K562 (cell line): ENCODE measurements at regions not wholly inside any gene's neighbourhood (a gene's known extent, or its start where the extent isn't known, plus 50 kb on each side); places are given as distances from the start of the nearest gene placed in this dataset.

Experiments
- ATAC-seq: fragments of 200-7000 bp; cut with Tn5 transposase; 3 replicates; pipeline ENCODE4 v1.9.1; 2020; ENCODE audit warnings: moderate library complexity
- BruUV-seq: library from RNA; stranded (reverse); fragments of 400-500 nt; replicated peaks from 2 replicates; lab custom pipeline; 2021; lab: Mats Ljungman, UMichigan
- CTCF ChIA-PET: fragments of 300-600 bp; formaldehyde crosslinking; extraction: SDS; loops from one replicate; lab custom pipeline; 2021; ENCODE audit warnings: low intra/inter-chr PET ratio; lab: Yijun Ruan, JAX
- POLR2A ChIA-PET: fragments of 300-600, 350-650 bp; sonication (Branson Sonifier 250); formaldehyde crosslinking; extraction: SDS; loops from one replicate; lab custom pipeline; 2021; ENCODE audit warnings: antibody characterized with exemption, inconsistent platforms; lab: Yijun Ruan, JAX
- DNase-seq, 4 experiments: peaks; one replicate each; pipeline versions ENCODE4 v3.0.0 to v3.0.0-alpha.2; 2011 to 2018; ENCODE audit warnings: low spot score in 3 of 4, mixed read lengths in 3 of 4; ENCODE audit errors: extremely low read depth in 1 of 4
- FAIRE-seq: peaks from 2 replicates; lab custom pipeline; 2011; peaks lifted over from hg19 to GRCh38; lab: Jason Lieb, UNC
- H2AFZ ChIP-seq: 2 replicates; pipeline ENCODE4 v1.6.0; 2011; ENCODE audit warnings: low read depth, low read length, control low read depth, inconsistent platforms
- H3K27ac ChIP-seq: fragments of 200-600 bp; 3 replicates; pipeline ENCODE4 v1.8.0; 2011; ENCODE audit warnings: low read depth, mild to moderate bottlenecking, control low read depth, inconsistent platforms, low read length, moderate library complexity, mixed read lengths; ENCODE audit errors: extremely low read depth
- H3K27me3 ChIP-seq, 2 experiments: fragments of 300-600 bp in 1 of 2; 2 replicates in 1 of 2; 3 replicates in 1 of 2; pipeline versions ENCODE4 v1.6.0 to v1.8.0; 2011; ENCODE audit warnings: inconsistent platforms in 2 of 2, low read length in 2 of 2, mild to moderate bottlenecking in 1 of 2, mixed read lengths in 1 of 2, moderate library complexity in 1 of 2; ENCODE audit not compliant: control insufficient read depth in 2 of 2, insufficient read depth in 2 of 2
- H3K36me3 ChIP-seq: fragments of 300-600 bp; 3 replicates; pipeline ENCODE4 v1.8.0; 2011; ENCODE audit warnings: mild to moderate bottlenecking, low read length, inconsistent platforms; ENCODE audit not compliant: control insufficient read depth, insufficient read depth
- H3K4me1 ChIP-seq, 2 experiments: fragments of 200-600 bp in 1 of 2; replicated peaks in 1 of 2; 2 replicates in 1 of 2; 3 replicates in 1 of 2; pipeline versions ENCODE4 v1.5.1 to v1.8.0; 2011; ENCODE audit warnings: inconsistent platforms in 2 of 2, low read length in 2 of 2, mild to moderate bottlenecking in 1 of 2, mixed read lengths in 1 of 2, moderate library complexity in 1 of 2; ENCODE audit not compliant: control insufficient read depth in 2 of 2, insufficient read depth in 2 of 2
- H3K4me2 ChIP-seq: 2 replicates; pipeline ENCODE4 v1.6.1; 2011; ENCODE audit warnings: low read length, control low read depth, inconsistent platforms, mixed read lengths; ENCODE audit not compliant: insufficient read depth
- H3K4me3 ChIP-seq: fragments of 200-600 bp; sonication (generic), shearing (Covaris generic); 2 replicates; pipeline ENCODE4 v1.5.1; 2016; ENCODE audit warnings: control low read depth, inconsistent platforms
- H3K79me2 ChIP-seq: fragments of 200-600 bp; 3 replicates; pipeline ENCODE4 v1.8.0; 2011; ENCODE audit warnings: low read length, inconsistent platforms; ENCODE audit not compliant: control insufficient read depth, insufficient read depth
- H3K9ac ChIP-seq, 2 experiments: 2 replicates each; pipeline versions ENCODE4 v1.6.0 to v1.6.1; 2011; ENCODE audit warnings: low read depth in 2 of 2, low read length in 2 of 2, control low read depth in 1 of 2, inconsistent platforms in 1 of 2, mild to moderate bottlenecking in 1 of 2, mixed read lengths in 1 of 2; ENCODE audit not compliant: insufficient read depth in 1 of 2
- H3K9me1 ChIP-seq: one replicate; pipeline ENCODE4 v1.6.0; 2011; ENCODE audit warnings: inconsistent platforms, mild to moderate bottlenecking, low read length, moderate library complexity; ENCODE audit not compliant: control insufficient read depth, insufficient read depth
- H3K9me3 ChIP-seq: replicated peaks from 2 replicates; pipeline ENCODE4 v1.5.1; 2011; ENCODE audit warnings: low read depth, low read length, inconsistent platforms; ENCODE audit not compliant: control insufficient read depth, insufficient read depth
- H4K20me1 ChIP-seq: replicated peaks from 2 replicates; pipeline ENCODE4 v1.6.1; 2011; ENCODE audit warnings: low read length, inconsistent platforms, mixed read lengths; ENCODE audit not compliant: control insufficient read depth, insufficient read depth
- C11orf30 ChIP-seq: fragments of 450-650 bp; IDR thresholded peaks from 2 replicates; pipeline ENCODE4 v1.6.1; 2016; ENCODE audit warnings: low read depth, mild to moderate bottlenecking
- CEBPB ChIP-seq: fragments of 450-650 bp; IDR thresholded peaks from 2 replicates; pipeline ENCODE4 v1.6.1; 2016; ENCODE audit warnings: missing genetic modification characterization, missing compliant biosample characterization
- CEBPG ChIP-seq, 3 experiments: fragments of 200-800 bp in 1 of 3; sonication (Bioruptor generic) in 1 of 3; sonication (generic) in 1 of 3; formaldehyde crosslinking in 1 of 3; IDR thresholded peaks in 2 of 3; conservative IDR thresholded peaks in 1 of 3; 2 replicates each; pipeline versions ENCODE4 v1.6.1 to v1.8.0; 2016 to 2022; ENCODE audit warnings: missing compliant biosample characterization in 2 of 3, missing genetic modification characterization in 2 of 3, mild to moderate bottlenecking in 1 of 3, missing genetic modification reagents in 1 of 3
- RB1 ChIP-seq: fragments of 450-650 bp; IDR thresholded peaks from 2 replicates; pipeline ENCODE4 v1.6.1; 2017; ENCODE audit warnings: low read depth, mild to moderate bottlenecking
- SAFB ChIP-seq: fragments of 200-400 bp; formaldehyde crosslinking; IDR thresholded peaks from 2 replicates; pipeline ENCODE4 v1.6.1; 2017; ENCODE audit warnings: low read depth, low read length, borderline replicate concordance
- TAL1 ChIP-seq: fragments of 450-650 bp; IDR thresholded peaks from 2 replicates; pipeline ENCODE4 v1.6.1; 2016; ENCODE audit warnings: mild to moderate bottlenecking
- TARDBP ChIP-seq: fragments of 450-650 bp; IDR thresholded peaks from 2 replicates; pipeline ENCODE4 v1.6.1; 2016
- U2AF1 ChIP-seq: fragments of 200-400 bp; formaldehyde crosslinking; optimal IDR thresholded peaks from 2 replicates; pipeline ENCODE3; 2017; ENCODE audit warnings: mild to moderate bottlenecking, low read depth, low read length, moderate library complexity
- ZC3H11A ChIP-seq: IDR thresholded peaks from 2 replicates; pipeline ENCODE4 v1.6.1; 2012; ENCODE audit warnings: low read depth, low read length, improper control_type of control experiment
- ZNF23 ChIP-seq: fragments of 250-450 bp; sonication (Bioruptor Pico); IDR thresholded peaks from 2 replicates; pipeline ENCODE4 v1.4.0; 2020; ENCODE audit warnings: mild to moderate bottlenecking
- ZNF316 ChIP-seq: fragments of 450-650 bp; IDR thresholded peaks from 2 replicates; pipeline ENCODE4 v1.6.1; 2016
- ZNF717 ChIP-seq: fragments of 250-450 bp; sonication (Bioruptor Pico); IDR thresholded peaks from 2 replicates; pipeline ENCODE4 v1.5.0; 2021
- WGBS: fragments of 100-300 bp; shearing (Covaris generic); methylation state at CpG from one replicate; pipeline ENCODE4 v1.1.6; 2016; ENCODE audit warnings: low coverage, mixed read lengths; ENCODE audit not compliant: insufficient coverage; ENCODE audit errors: missing lambda C conversion rate; 5-methylcytosine and 5-hydroxymethylcytosine counted together
- in situ Hi-C: fragments of 300-500 bp; cut with MboI; formaldehyde crosslinking; loops from 4 replicates; pipeline ENCODE4 v1.15.0; 2018; ENCODE audit warnings: inconsistent platforms, mixed read lengths
- intact Hi-C: fragments of 100-400 bp; cut with micrococcal nuclease; formaldehyde crosslinking; loops from 2 replicates; pipeline ENCODE4 v1.14.2; 2022
- TF ChIP-seq, protein P1 (sequence below): fragments of 250-450 bp; sonication (Bioruptor Pico); IDR thresholded peaks from 2 replicates; pipeline ENCODE4 v1.4.0; 2020; ENCODE audit warnings: mild to moderate bottlenecking
- TF ChIP-seq, protein P2 (sequence below), 2 experiments: fragments of 450-650 bp in 1 of 2; sonication (generic) in 1 of 2; formaldehyde crosslinking in 1 of 2; IDR thresholded peaks in 1 of 2; conservative IDR thresholded peaks in 1 of 2; 2 replicates each; pipeline versions ENCODE4 v1.6.1 to v1.8.1; 2016 to 2023; ENCODE audit warnings: mild to moderate bottlenecking in 2 of 2, moderate library complexity in 2 of 2, inconsistent platforms in 1 of 2, missing genetic modification reagents in 1 of 2
- TF ChIP-seq, protein P3 (sequence below): fragments of 450-650 bp; IDR thresholded peaks from 2 replicates; pipeline ENCODE4 v1.6.1; 2017; ENCODE audit warnings: mild to moderate bottlenecking, moderate library complexity
- TF ChIP-seq, protein P4 (sequence below): sonication (generic); formaldehyde crosslinking; IDR thresholded peaks from 2 replicates; pipeline ENCODE4 v1.8.1; 2023; ENCODE audit warnings: mild to moderate bottlenecking, missing genetic modification reagents

DNA sequence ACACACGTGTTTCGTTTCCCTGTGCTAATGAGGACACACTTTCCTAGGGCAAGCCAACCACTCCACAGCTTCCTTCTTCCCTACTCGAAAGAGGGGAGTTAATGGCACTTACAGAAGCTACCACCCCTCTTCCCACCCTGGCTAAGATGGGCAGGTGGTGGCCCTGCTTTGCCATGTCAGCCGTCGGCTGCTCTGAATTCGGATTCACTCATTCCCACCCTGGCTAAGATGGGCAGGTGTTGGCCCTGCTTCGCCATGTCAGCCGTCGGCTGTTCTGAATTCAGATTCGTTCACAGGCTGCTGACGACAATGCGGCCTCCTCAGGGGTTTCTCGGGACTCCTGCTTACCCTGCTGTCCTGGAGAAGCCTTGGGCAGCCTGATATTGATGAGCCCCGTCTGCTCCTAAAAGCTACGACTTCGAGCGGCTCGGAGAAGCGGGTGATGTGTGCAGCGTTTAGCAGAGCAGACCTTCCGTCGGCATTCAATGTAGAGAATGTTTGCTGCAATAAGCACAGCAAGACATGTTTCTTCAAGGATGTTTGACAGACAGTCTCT, 56.2 kb upstream of the PPP2R2D start (continued):
- no peak for TF ChIP-seq RB1

DNA sequence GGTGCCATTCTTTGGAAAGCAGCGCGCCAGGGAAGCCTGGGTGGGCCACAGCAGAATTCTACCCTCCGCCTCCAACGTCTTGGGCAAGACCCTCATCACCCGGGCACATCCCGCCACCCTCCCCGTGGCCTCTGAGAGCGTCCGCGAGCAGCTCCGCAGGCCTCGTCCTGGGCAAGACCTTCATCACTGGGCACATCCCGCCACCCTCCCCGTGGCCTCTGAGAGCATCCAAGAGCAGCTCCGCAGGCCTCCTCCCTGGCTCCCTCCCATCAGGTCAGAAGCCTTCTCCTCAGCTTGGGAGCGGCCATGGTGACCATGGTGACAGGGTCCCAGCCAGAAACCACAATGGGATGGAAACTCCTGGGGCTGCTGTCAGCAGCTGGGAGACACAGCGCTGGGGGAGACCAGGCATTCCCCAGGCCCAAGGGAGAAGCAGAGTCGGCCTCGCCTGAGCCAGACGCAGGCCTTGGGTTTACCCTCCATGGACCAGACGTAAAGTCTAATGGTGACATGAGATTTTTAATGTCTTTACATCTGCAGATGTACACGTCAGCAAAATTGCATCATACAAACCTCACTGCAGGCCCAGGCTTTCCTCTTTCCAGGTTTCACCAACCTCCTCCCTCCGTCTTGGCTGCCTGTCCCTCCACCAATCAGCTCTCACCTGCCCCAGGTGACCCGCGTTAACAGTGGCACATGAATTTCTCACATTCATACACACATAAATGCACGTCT, 55.1 kb upstream of the PPP2R2D start:
- Histone ChIP-seq H3K79me2 (no peaks in the 10 kb centered on the region), H3K4me3 (no peak overlapping the region), H4K20me1 (no peaks in the 10 kb centered on the region), H3K4me2 (no peak overlapping the region), H3K9me3 (no peaks in the 10 kb centered on the region), H3K27ac (no peak overlapping the region), H3K9ac (no peak overlapping the region), H3K9me1 (no peaks in the 10 kb centered on the region), H2AFZ (no peak overlapping the region), H3K4me1 (peaks cover 0 to 19% of the 10 kb centered on the region in 2 experiments; a peak in 2 of 5 replicates), H3K27me3 (peaks cover 9 to 81% of the 10 kb centered on the region in 2 experiments), H3K36me3 (no peaks in the 10 kb centered on the region)
- no TSS peak for BruUV-seq
- POLR2A ChIA-PET, result no interaction called here
- in situ Hi-C loops, result no loop called here
- no peak for ATAC-seq
- CTCF ChIA-PET, result no interaction called here
- no peak for FAIRE-seq
- no peak for DNase-seq
- 23% methylated on average over 23 of the region's 26 CpGs for WGBS
- intact Hi-C loops, result no loop called here
- TF ChIP-seq U2AF1 (no peak), ZNF316 (peak; percentile 73), ZNF717 (CRISPR knock-in tag) (no peak), TAL1 (no peak), CEBPB (0 out of 2 replicates have a peak, but pooled peaks have one; percentile 19), CEBPG (CRISPR knock-in tag; IDR thresholded peaks at IDR 0.05) (no peak), CEBPG (tag; conservative IDR thresholded peaks at IDR 0.05 in 1 of 2, IDR thresholded peaks at IDR 0.05 in 1 of 2) (0 out of 4 replicates have a peak, but pooled peaks of 1 of the 2 experiments have one; percentile 24), SAFB (no peak), ZC3H11A (no peak), C11orf30 (peak; percentile 58), ZNF23 (CRISPR knock-in tag) (no peak), TARDBP (no peak)
- TF ChIP-seq, protein P1, sequence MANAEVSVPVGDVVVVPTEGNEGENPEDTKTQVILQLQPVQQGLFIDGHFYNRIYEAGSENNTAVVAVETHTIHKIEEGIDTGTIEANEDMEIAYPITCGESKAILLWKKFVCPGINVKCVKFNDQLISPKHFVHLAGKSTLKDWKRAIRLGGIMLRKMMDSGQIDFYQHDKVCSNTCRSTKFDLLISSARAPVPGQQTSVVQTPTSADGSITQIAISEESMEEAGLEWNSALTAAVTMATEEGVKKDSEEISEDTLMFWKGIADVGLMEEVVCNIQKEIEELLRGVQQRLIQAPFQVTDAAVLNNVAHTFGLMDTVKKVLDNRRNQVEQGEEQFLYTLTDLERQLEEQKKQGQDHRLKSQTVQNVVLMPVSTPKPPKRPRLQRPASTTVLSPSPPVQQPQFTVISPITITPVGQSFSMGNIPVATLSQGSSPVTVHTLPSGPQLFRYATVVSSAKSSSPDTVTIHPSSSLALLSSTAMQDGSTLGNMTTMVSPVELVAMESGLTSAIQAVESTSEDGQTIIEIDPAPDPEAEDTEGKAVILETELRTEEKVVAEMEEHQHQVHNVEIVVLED (CRISPR knock-in tag), result no peak
- TF ChIP-seq, protein P2, sequence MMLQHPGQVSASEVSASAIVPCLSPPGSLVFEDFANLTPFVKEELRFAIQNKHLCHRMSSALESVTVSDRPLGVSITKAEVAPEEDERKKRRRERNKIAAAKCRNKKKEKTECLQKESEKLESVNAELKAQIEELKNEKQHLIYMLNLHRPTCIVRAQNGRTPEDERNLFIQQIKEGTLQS (IDR thresholded peaks at IDR 0.05), result 0 out of 2 replicates have a peak, but pooled peaks have one; percentile 19
- TF ChIP-seq, protein P2 (CRISPR knock-in tag; conservative IDR thresholded peaks at IDR 0.05), result no peak
- TF ChIP-seq, protein P3, sequence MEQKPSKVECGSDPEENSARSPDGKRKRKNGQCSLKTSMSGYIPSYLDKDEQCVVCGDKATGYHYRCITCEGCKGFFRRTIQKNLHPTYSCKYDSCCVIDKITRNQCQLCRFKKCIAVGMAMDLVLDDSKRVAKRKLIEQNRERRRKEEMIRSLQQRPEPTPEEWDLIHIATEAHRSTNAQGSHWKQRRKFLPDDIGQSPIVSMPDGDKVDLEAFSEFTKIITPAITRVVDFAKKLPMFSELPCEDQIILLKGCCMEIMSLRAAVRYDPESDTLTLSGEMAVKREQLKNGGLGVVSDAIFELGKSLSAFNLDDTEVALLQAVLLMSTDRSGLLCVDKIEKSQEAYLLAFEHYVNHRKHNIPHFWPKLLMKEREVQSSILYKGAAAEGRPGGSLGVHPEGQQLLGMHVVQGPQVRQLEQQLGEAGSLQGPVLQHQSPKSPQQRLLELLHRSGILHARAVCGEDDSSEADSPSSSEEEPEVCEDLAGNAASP, result no peak
- TF ChIP-seq, protein P4, sequence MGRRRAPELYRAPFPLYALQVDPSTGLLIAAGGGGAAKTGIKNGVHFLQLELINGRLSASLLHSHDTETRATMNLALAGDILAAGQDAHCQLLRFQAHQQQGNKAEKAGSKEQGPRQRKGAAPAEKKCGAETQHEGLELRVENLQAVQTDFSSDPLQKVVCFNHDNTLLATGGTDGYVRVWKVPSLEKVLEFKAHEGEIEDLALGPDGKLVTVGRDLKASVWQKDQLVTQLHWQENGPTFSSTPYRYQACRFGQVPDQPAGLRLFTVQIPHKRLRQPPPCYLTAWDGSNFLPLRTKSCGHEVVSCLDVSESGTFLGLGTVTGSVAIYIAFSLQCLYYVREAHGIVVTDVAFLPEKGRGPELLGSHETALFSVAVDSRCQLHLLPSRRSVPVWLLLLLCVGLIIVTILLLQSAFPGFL (CRISPR knock-in tag), result no peak
